ENCODE measurements at regions not wholly inside any gene's neighbourhood (a gene's known extent, or its start where the extent isn't known, plus 50 kb on each side); places are given as distances from the start of the nearest gene placed in this dataset.

- DNase-seq (ENCODE audit: extremely low read depth, low read depth), result no peak
- no peak for TF ChIP-seq CTCF (IDR thresholded peaks at IDR 0.05; ENCODE audit: low read depth, low read length, missing control alignments)
These were observed 133.0 kb upstream of the LHX5 start for GRCh38 chr12:113604666-113605065.

GRCh38 chr12:113601656-113602263 is 130.1 kb upstream of the LHX5 start:
- DNase-seq (ENCODE audit: extremely low read depth, low read depth), result no peak
- no peak for TF ChIP-seq CTCF (IDR thresholded peaks at IDR 0.05; ENCODE audit: low read depth, low read length, missing control alignments)
- H3K4me3 ChIP-seq (replicated peaks; ENCODE audit: low read depth, low read length), result no peak overlapping the region

More at GRCh38 chr12:113604666-113605065, 133.0 kb upstream of the LHX5 start:
- no peak overlapping the region for H3K4me3 ChIP-seq (replicated peaks; ENCODE audit: low read depth, low read length)

GRCh38 chr12:113598815-113599406 is 127.2 kb upstream of the LHX5 start:
- TF ChIP-seq CTCF (IDR thresholded peaks at IDR 0.05; ENCODE audit: low read depth, low read length, missing control alignments), result no peak
- H3K4me3 ChIP-seq (replicated peaks; ENCODE audit: low read depth, low read length), result no peak overlapping the region
- DNase-seq (ENCODE audit: extremely low read depth, low read depth), result no peak

- no peak overlapping the region for H3K4me3 ChIP-seq (replicated peaks; ENCODE audit: low read depth, low read length)
- TF ChIP-seq CTCF (IDR thresholded peaks at IDR 0.05; ENCODE audit: low read depth, low read length, missing control alignments), result no peak
- no peak for DNase-seq (ENCODE audit: extremely low read depth, low read depth)
These were observed 123.3 kb upstream of the LHX5 start for GRCh38 chr12:113594967-113595366.

- DNase-seq (ENCODE audit: extremely low read depth, low read depth), result no peak
- H3K4me3 ChIP-seq (replicated peaks; ENCODE audit: low read depth, low read length), result no peak overlapping the region
- no peak for TF ChIP-seq CTCF (IDR thresholded peaks at IDR 0.05; ENCODE audit: low read depth, low read length, missing control alignments)
These were observed 119.9 kb upstream of the LHX5 start for GRCh38 chr12:113591480-113591974.

- H3K4me3 ChIP-seq (replicated peaks; ENCODE audit: low read depth, low read length), result no peak overlapping the region
- TF ChIP-seq CTCF (IDR thresholded peaks at IDR 0.05; ENCODE audit: low read depth, low read length, missing control alignments), result no peak
- DNase-seq (ENCODE audit: extremely low read depth, low read depth), result no peak
These were observed 117.8 kb upstream of the LHX5 start for GRCh38 chr12:113589437-113589836.
